GM10266 (cell line): ENCODE measurements at regions not wholly inside any gene's neighbourhood (a gene's known extent, or its start where the extent isn't known, plus 50 kb on each side); places are given as distances from the start of the nearest gene placed in this dataset.

Experiments
- DNase-seq: peaks from one replicate; pipeline ENCODE4 v3.0.0; 2012; ENCODE audit errors: extremely low spot score
- CTCF ChIP-seq: IDR thresholded peaks from 2 replicates; pipeline ENCODE4 v1.5.1; 2012; ENCODE audit warnings: mild to moderate bottlenecking, low read depth; ENCODE audit not compliant: control insufficient read depth, insufficient read depth; ENCODE audit errors: missing control alignments

DNA sequence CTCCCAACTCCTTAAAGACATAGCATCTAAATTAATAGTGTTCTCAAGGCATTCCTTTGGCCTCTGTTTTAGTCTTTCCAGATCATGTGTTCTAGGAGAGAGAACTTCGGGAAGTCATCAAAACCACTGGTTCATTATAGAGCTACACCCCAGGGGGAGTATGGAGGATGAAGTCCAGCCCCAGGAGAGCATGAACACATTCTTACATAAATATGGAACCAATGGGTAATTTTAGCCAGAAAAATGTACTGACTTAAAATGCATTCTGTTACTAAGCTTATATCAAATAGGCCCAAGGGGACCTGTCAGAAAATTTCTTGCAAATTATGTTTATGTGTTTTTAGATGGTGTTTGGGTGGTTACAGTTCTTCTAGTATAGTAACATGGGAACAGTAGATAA, 165.2 kb downstream of the NTMT2 start:
- no peak for TF ChIP-seq CTCF
- DNase-seq: no peak

- TF ChIP-seq CTCF: no peak
- DNase-seq: no peak
Measured at GRCh38 chr1:170313306-170313705, 167.5 kb downstream of the NTMT2 start.

DNA sequence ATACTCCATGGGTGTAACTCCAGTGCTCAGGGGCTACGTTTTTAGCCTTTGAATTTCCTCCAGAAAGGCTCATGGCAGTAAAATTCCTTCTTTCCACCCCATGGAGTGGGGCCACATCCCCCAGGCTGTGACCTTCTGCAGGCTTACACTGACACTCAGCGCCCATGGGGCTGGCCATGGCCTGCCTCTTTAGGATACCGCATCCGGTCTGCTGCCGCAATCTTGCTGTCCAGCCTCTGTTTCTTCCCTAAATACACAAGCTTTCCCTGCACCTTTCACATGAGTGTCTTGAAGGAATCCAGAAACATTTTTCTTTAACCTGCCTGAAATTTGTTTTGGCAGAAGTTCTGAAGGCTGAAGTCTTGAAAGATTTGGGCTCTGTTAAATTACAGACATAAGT, 170.5 kb downstream of the NTMT2 start:
- no peak for TF ChIP-seq CTCF
- no peak for DNase-seq

DNA sequence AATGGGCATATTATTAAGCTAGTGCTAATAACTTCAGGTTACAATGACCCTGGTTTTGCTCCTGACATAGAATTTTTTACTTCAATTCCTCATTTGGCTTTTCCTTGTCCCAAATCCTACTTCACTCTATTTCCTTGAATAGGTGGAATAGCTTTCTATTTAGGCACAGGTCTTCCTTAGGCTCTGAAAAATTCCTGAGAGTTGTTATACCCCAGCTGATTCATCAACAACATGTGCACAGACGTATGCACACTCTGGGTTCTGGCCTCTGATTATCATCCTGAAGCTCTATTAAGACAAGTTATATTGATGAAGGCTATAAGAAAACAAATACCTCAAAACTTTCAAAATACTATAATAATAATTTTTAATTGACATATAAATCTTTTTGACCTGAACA, 172.4 kb downstream of the NTMT2 start:
- no peak for TF ChIP-seq CTCF
- no peak for DNase-seq

DNA sequence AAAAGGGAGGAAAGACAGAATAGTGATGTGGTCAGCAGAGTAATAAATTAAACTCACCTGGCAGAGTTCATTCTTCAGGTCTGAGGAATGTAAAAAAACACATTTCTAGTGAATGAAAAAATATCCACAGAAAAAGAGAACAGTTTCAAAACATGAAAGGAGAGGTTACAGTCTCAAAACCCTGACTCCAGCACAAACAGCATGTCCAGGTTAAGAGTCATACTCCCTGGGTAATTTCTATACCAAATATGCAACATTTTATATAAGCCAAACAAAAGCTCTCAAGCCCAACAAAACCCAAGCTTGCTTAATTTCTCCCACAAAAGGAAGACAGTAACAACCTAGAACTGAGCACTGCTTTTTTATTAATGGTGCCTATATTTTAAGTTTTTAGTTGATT, 173.0 kb downstream of the NTMT2 start:
- TF ChIP-seq CTCF: no peak
- no peak for DNase-seq

GRCh38 chr1:170321113-170321512, 175.4 kb downstream of the NTMT2 start:
- TF ChIP-seq CTCF: no peak
- DNase-seq: no peak

DNA sequence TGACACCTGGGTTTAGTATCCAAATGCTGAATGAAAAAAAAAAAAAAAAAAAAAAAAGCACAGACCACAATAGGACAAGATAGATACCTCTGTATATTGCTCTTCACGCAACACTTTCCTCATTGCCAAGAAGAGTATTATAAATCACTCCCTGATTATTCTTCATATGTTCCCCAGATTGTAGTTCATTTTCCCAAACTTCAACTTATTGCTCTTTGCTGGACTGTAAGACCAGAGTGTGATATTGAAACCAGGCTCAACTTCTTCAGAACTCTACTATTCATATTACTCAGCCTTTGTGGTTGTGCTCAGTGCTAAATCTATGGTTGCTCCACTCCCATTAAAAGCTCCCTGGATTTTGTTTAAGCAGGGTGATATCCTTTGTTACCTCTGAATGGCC, 180.4 kb downstream of the NTMT2 start:
- TF ChIP-seq CTCF: no peak
- DNase-seq: no peak

- no peak for TF ChIP-seq CTCF
- no peak for DNase-seq
Measured at GRCh38 chr1:170332801-170333200, 187.0 kb downstream of the NTMT2 start.
